Activated gamma-delta T cell treated with anti-CD3 and anti-CD28 coated beads, Interleukin-2, amount 50 U/mL, for 16 hours (primary cell): ENCODE measurements at regions not wholly inside any gene's neighbourhood (a gene's known extent, or its start where the extent isn't known, plus 50 kb on each side); places are given as distances from the start of the nearest gene placed in this dataset.

Experiments
- DNase-seq: peaks from one replicate; pipeline ENCODE4 v3.0.0-alpha.2; 2020; ENCODE audit warnings: low read depth

GRCh38 chr3:194265996-194266964 is 84.8 kb downstream of the CPN2 start:
- no peak for DNase-seq

- no peak for DNase-seq
Measured at GRCh38 chr3:194267744-194268653, 83.1 kb downstream of the CPN2 start.

DNA sequence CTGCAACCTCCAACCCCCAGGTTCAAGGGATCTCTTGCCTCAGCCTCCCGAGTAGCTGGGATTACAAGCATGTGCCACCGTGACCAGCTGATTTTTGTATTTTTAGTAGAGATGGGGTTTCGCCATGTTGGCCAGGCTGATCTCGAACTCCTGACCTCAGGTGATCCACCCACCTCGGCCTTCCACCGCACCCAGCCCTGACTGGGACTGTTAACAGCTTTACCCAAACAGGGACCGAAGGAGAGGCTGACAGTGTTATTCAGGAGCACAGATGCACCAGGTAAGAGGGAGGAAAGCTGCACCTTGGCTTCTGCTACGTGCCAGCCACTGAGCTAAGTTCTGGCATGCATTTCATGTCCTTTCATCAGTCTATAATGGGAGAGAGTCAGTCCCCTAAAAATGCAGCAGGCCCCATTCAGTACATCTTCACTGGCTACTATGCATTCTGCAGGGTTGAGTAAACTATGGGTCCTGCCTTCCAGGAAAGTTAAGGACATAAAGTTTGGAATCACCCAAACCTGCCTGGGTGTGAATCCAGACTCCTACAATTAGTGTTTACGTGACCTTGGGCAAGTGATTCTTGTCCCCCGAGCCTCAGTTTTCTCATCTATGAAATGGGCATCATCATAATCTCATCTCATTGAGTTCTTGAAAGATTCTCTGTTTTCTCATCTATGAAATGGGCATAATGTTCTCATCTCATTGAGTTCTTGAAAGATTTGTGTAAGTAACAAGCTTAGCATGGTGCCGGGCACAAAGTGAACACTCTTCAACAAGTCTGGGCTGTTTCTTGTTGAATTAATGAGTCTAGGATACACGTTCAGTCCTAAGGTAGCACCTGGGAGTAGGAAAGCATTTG is 82.2 kb downstream of the CPN2 start:
- DNase-seq, result no peak

DNA sequence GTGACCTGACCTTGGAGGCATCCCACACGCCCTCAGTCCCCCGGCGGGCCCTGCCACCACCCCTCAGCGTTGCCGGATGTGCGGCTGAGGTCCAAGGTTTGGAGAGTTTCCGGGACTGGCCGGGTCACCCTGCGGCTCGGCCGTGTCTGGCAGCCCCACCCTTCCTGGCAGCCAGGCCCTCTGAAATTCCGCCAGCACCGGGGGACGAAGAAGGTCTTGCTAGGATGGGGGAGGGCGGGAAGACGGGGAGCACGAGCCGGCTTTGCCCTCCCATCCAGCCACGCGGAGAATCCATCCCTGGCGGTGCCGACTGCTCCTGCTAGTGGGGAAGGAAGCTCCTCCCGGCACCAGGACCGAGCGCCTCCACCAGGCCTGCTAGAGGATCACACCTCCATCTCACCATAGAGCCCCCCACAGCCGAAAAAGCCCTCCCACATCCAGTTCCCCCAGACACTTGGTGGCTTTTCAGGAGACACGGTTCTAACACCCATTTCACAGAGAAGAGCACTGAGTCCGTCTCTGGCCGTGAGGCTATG is 81.5 kb downstream of the CPN2 start:
- no peak for DNase-seq

DNA sequence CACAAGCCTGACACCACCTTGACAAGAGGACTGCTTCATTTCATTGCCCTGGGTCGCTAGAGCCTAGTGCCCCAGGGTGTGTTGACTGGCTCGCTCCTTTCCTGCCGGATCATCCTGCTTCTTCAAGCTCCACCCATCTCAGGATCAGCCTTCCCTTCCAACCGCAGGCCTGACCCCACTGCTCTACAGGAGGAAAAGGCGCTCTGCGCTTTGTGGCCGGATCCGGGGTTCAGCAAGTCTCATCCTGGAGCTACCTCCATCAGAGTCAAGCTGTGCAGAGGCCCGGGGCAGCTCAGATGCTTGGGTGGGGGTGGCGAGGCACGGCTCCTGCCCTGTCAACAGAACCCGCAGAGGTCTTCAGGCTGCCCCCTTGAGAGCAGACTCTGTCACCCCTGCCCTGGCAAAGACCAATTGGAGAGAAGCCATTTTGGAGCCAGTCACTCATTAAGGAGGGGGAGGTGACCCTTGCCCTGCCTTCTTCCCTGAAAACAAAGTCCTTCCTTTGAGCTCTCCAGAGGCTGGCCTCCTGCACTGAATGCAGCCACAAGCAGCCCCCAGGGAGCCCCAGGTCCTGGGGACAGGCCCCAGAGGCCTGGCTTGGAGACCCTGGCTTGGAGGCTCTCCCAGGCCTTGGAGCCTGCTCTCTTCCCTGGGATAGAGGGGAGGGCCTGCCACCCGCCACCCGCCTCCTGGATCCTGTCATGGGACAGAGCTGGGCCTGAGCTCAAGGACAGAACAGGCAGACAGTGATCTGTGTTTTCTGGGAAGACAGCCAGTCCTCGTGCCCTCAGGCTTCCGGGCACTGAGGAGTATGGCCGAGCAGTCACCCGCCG is 80.3 kb downstream of the CPN2 start:
- DNase-seq, result no peak

GRCh38 chr3:194271460-194272035 is 79.6 kb downstream of the CPN2 start:
- no peak for DNase-seq

DNA sequence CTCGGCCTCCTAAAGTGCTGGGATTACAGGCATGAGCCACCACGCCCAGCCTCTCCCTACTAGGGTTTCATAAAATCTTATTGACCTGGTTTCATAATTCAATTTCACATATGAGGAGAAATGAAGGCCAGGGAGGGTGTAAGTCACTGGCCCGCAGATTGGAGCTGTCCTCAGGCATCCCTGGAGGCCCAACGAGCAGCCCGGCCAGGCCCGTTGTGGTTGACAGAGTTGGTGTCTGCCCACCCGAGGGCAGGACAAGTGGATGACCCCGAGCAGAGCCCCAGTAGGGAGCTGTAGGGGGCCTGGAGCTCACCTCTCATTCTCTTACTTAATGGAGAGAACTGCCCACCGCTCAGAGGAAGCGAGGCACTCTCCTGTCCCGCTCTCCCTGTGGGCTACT is 78.9 kb downstream of the CPN2 start:
- DNase-seq, result no peak

GRCh38 chr3:194272861-194273742 is 78.0 kb downstream of the CPN2 start:
- DNase-seq, result no peak

- DNase-seq, result no peak
Measured at GRCh38 chr3:194273743-194274310, 77.3 kb downstream of the CPN2 start.

DNA sequence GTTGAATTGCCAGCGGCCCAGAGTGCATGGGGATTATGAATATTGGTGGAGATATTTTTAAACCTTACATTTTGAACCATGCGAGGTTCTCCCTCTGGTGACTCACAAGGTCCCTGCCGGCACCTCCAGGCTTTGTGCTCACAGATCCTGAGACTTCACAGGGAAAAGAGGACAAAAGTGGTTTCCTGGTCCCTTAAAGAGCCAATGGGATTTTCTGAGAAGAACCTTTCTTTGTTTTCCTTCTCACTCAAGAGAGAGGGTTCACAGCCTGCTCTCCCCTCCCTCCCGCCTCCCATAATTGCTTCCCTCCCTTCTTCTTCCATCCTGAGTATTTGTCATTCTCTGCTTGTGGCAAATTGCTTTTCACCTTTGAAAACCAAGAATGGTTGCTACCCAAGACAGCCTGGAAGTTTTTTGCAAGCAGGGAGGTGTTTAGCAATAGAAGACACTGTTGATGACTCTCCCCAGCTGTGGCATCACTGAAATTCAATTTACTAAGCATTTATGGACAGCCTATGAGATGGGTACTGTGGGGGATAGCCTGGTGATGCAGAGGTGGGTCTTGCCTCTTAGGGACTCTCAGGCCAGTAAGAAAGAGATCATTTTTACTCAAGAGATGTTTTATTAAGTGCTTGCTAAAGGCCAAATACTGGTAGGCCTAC is 76.6 kb downstream of the CPN2 start:
- no peak for DNase-seq

GRCh38 chr3:194275291-194275690 is 75.8 kb downstream of the CPN2 start:
- DNase-seq, result no peak

GRCh38 chr3:194275721-194276120 is 75.4 kb downstream of the CPN2 start:
- no peak for DNase-seq

DNA sequence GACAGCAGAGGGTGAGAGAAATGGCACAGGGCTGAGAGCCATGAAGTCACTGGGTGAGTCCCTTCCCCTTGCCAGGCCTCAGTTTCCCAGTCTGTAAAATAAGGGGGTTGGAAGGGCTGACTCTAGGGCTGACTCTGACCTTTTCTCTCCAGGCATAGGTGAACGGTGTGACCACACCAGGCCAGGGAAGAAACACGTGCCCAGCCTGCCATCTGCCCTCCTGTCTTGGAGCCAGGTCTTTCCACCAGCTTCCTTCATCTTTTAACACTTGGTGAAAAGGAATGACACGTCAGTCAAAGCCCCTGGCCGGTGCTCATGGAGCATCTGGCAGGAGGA is 74.4 kb downstream of the CPN2 start:
- DNase-seq, result no peak

- DNase-seq, result no peak
Measured at GRCh38 chr3:194277104-194277785, 73.9 kb downstream of the CPN2 start.

- no peak for DNase-seq
Measured at GRCh38 chr3:194277786-194278130, 73.4 kb downstream of the CPN2 start.

- DNase-seq, result no peak
Measured at GRCh38 chr3:194278186-194278845, 72.8 kb downstream of the CPN2 start.

DNA sequence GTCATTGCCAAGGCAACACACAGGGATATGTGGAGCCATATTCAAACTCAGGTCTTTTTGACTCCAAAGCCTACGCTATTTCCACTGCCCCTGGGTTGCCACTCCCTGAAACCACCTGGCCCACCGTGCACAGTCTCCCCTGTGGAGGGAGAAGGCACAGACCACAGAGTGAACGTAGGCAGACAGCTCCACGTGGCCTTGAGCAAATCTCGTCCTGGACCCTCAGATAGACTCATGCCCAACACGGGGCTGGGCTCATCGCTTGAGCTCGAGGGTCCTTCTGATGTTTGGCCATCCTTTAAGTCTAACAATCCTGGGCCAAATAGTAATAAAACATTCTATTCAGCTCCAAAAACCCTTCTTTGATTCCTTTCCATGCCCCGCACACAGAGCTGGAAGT is 72.0 kb downstream of the CPN2 start:
- no peak for DNase-seq
